GM12878 (cell line): ENCODE measurements at regions not wholly inside any gene's neighbourhood (a gene's known extent, or its start where the extent isn't known, plus 50 kb on each side); places are given as distances from the start of the nearest gene placed in this dataset.

Experiments used
- ATF2 ChIP-seq: IDR thresholded peaks from 2 replicates; pipeline ENCODE4 v1.6.1; 2012; ENCODE audit warnings: low read length, inconsistent platforms
- ATF7 ChIP-seq: fragments of 450-650 bp; IDR thresholded peaks from 2 replicates; pipeline ENCODE4 v1.6.1; 2016; ENCODE audit warnings: low read depth, mild to moderate bottlenecking
- BACH1 ChIP-seq: fragments of 450-650 bp; IDR thresholded peaks from 2 replicates; pipeline ENCODE4 v1.6.1; 2017; ENCODE audit warnings: mild to moderate bottlenecking, borderline replicate concordance
- BMI1 ChIP-seq: fragments of 450-650 bp; IDR thresholded peaks from 2 replicates; pipeline ENCODE4 v1.6.1; 2016; ENCODE audit warnings: mild to moderate bottlenecking, moderate library complexity, borderline replicate concordance
- ETV6 ChIP-seq, 2 experiments: fragments of 450-650 bp in 1 of 2; IDR thresholded peaks in 1 of 2; conservative IDR thresholded peaks in 1 of 2; 2 replicates each; pipeline ENCODE4 v1.6.1; 2014; ENCODE audit warnings: antibody characterized with exemption in 1 of 2, borderline replicate concordance in 1 of 2, low read depth in 1 of 2, mild to moderate bottlenecking in 1 of 2, moderate library complexity in 1 of 2
- KAT2A ChIP-seq: conservative IDR thresholded peaks from 2 replicates; pipeline ENCODE4 v1.6.1; 2011; ENCODE audit warnings: low read depth, low read length; ENCODE audit not compliant: control insufficient read depth
- MEF2A ChIP-seq: IDR thresholded peaks from 2 replicates; pipeline ENCODE4 v1.6.1; 2011; ENCODE audit warnings: low read depth, mild to moderate bottlenecking, low read length, moderate library complexity; ENCODE audit not compliant: insufficient read depth
- MTA2 ChIP-seq: fragments of 450-650 bp; IDR thresholded peaks from 2 replicates; pipeline ENCODE4 v1.6.1; 2016; ENCODE audit warnings: low read depth, mild to moderate bottlenecking, moderate library complexity
- MTA3 ChIP-seq: IDR thresholded peaks from 2 replicates; pipeline ENCODE4 v1.6.1; 2012; ENCODE audit warnings: low read length, inconsistent platforms, borderline replicate concordance
- MYC ChIP-seq: IDR thresholded peaks from 2 replicates; pipeline ENCODE4 v1.6.1; 2011; ENCODE audit warnings: mild to moderate bottlenecking, low read length, moderate library complexity, inconsistent platforms; ENCODE audit not compliant: insufficient read depth, insufficient replicate concordance, insufficient read length, severe bottlenecking
- NR2F1 ChIP-seq: fragments of 450-650 bp; conservative IDR thresholded peaks from 2 replicates; pipeline ENCODE4 v1.6.1; 2017; ENCODE audit warnings: mild to moderate bottlenecking
- PAX5 ChIP-seq: IDR thresholded peaks from 2 replicates; pipeline ENCODE4 v1.6.1; 2011; ENCODE audit warnings: low read depth, low read length, borderline replicate concordance
- RAD21 ChIP-seq: IDR thresholded peaks from 2 replicates; pipeline ENCODE4 v1.6.1; 2011; ENCODE audit warnings: mild to moderate bottlenecking, low read depth, low read length, moderate library complexity; ENCODE audit not compliant: insufficient read depth
- RELA ChIP-seq: fragments of 450-650 bp; IDR thresholded peaks from 2 replicates; pipeline ENCODE4 v1.8.0; 2014; ENCODE audit warnings: borderline replicate concordance; ENCODE audit not compliant: partially characterized antibody
- RFX5 ChIP-seq: IDR thresholded peaks from 2 replicates; pipeline ENCODE4 v1.6.1; 2011; ENCODE audit warnings: low read depth, low read length, improper control_type of control experiment
- RUNX3 ChIP-seq: IDR thresholded peaks from 2 replicates; pipeline ENCODE4 v1.6.1; 2012; ENCODE audit warnings: low read length, inconsistent platforms
- SIX5 ChIP-seq: IDR thresholded peaks from 2 replicates; pipeline ENCODE4 v1.6.1; 2011; ENCODE audit warnings: mild to moderate bottlenecking, low read depth, low read length, moderate library complexity; ENCODE audit not compliant: severe bottlenecking
- SKIL ChIP-seq: fragments of 450-650 bp; IDR thresholded peaks from 2 replicates; pipeline ENCODE4 v1.6.1; 2017; ENCODE audit warnings: mild to moderate bottlenecking, low read depth, inconsistent platforms; ENCODE audit not compliant: poor library complexity, severe bottlenecking
- SP1 ChIP-seq: IDR thresholded peaks from one replicate; pipeline ENCODE4 v1.6.1; 2011; ENCODE audit warnings: low read depth, low read length
- SPI1 ChIP-seq: IDR thresholded peaks from 2 replicates; pipeline ENCODE4 v1.6.1; 2011; ENCODE audit warnings: low read depth, mild to moderate bottlenecking, low read length, moderate library complexity, borderline replicate concordance; ENCODE audit not compliant: insufficient read depth
- SREBF2 ChIP-seq: IDR thresholded peaks from 2 replicates; pipeline ENCODE4 v1.6.1; 2012; ENCODE audit warnings: mild to moderate bottlenecking, low read length
- TAF1 ChIP-seq: IDR thresholded peaks from 2 replicates; pipeline ENCODE4 v1.6.1; 2011; ENCODE audit warnings: mild to moderate bottlenecking, low read depth, low read length, borderline replicate concordance
- TBL1XR1 ChIP-seq: IDR thresholded peaks from 2 replicates; pipeline ENCODE4 v1.6.1; 2012; ENCODE audit warnings: low read depth, low read length, improper control_type of control experiment
- TCF7 ChIP-seq: IDR thresholded peaks from 2 replicates; pipeline ENCODE4 v1.6.1; 2014; ENCODE audit warnings: antibody characterized with exemption, borderline replicate concordance
- WRNIP1 ChIP-seq: IDR thresholded peaks from 2 replicates; pipeline ENCODE4 v1.6.1; 2011; ENCODE audit warnings: low read depth, low read length, improper control_type of control experiment, borderline replicate concordance
- ZZZ3 ChIP-seq: IDR thresholded peaks from 2 replicates; pipeline ENCODE4 v1.6.1; 2011; ENCODE audit warnings: low read depth; ENCODE audit not compliant: control insufficient read depth, insufficient read length
- TF ChIP-seq, protein P1 (sequence below): IDR thresholded peaks from 2 replicates; pipeline ENCODE4 v1.6.1; 2011; ENCODE audit warnings: mild to moderate bottlenecking, low read depth, low read length, moderate library complexity; ENCODE audit not compliant: insufficient replicate concordance

DNA sequence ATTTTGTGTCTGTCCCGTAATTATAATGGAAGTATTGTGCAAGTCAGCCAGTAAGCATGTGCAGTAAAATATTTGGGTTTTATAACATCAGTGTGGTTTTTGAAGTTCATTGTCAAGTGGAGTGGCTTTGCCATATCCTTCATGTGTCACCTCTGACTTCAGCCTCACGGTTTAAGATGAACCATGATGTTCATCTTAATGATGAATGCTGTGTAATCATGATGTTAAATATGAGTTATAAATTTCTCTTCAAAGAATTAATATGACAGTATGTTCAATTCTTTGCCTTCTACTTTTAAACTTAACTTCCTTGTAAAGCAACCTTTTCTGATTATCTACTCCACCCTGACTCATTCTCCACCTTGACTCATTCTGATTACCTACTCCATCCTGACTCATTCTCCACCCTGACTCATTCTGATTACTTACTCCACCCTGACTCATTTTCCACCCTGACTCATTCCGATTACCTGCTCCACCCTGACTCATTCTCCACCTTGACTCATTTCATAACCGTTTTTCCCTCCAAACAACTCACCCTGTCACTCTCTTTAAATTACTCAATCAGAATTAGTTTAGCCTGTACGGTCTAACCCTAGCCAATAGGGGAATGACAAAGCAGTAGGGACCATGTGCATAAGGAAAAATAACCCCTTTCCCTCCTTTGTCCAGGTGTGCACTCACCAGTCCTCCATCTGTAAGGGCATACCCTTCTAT lies 50.3 kb upstream of the ANKRD10 start (continued):
- peak; percentile 99 for TF ChIP-seq ATF2
- TF ChIP-seq SREBF2, result no peak
- TF ChIP-seq TAF1, result no peak
- TF ChIP-seq RELA, result peak; percentile 41
- peak; percentile 86 for TF ChIP-seq BMI1
- TF ChIP-seq PAX5, result peak; percentile 86
- TF ChIP-seq MTA3, result peak; percentile 92
- no peak for TF ChIP-seq ZZZ3
- peak; percentile 64 for TF ChIP-seq SKIL
- TF ChIP-seq SPI1, result no peak
- TF ChIP-seq MTA2, result peak; percentile 95
- no peak for TF ChIP-seq MYC
- TF ChIP-seq SP1, result peak; percentile 51
- TF ChIP-seq, protein P1, sequence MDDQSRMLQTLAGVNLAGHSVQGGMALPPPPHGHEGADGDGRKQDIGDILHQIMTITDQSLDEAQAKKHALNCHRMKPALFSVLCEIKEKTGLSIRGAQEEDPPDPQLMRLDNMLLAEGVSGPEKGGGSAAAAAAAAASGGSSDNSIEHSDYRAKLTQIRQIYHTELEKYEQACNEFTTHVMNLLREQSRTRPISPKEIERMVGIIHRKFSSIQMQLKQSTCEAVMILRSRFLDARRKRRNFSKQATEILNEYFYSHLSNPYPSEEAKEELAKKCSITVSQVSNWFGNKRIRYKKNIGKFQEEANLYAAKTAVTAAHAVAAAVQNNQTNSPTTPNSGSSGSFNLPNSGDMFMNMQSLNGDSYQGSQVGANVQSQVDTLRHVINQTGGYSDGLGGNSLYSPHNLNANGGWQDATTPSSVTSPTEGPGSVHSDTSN, result peak; percentile 80
- peak; percentile 65; the same call in 1 of the 2 replicates for TF ChIP-seq TCF7
- TF ChIP-seq WRNIP1, result no peak
- TF ChIP-seq KAT2A, result no peak
- no peak for TF ChIP-seq RFX5
- 0 out of 2 replicates have a peak, but pooled peaks have one; percentile 22 for TF ChIP-seq NR2F1
- peak in 1 of 2 experiments; percentile 86; a peak in 2 of 4 replicates for TF ChIP-seq ETV6 (conservative IDR thresholded peaks at IDR 0.05 in 1 of 2, IDR thresholded peaks at IDR 0.05 in 1 of 2; ENCODE audit: borderline replicate concordance in 1 of 2, low read depth in 1 of 2)
- 0 out of 2 replicates have a peak, but pooled peaks have one; percentile 54 for TF ChIP-seq MEF2A
- TF ChIP-seq RUNX3, result peak; percentile 88
- no peak for TF ChIP-seq SIX5
- peak; percentile 80; the same call in 1 of the 2 replicates for TF ChIP-seq BACH1
- TF ChIP-seq ATF7, result peak; percentile 96
- no peak for TF ChIP-seq RAD21
- no peak for TF ChIP-seq TBL1XR1
